ENCODE measurements at regions not wholly inside any gene's neighbourhood (a gene's known extent, or its start where the extent isn't known, plus 50 kb on each side); places are given as distances from the start of the nearest gene placed in this dataset.

DNA sequence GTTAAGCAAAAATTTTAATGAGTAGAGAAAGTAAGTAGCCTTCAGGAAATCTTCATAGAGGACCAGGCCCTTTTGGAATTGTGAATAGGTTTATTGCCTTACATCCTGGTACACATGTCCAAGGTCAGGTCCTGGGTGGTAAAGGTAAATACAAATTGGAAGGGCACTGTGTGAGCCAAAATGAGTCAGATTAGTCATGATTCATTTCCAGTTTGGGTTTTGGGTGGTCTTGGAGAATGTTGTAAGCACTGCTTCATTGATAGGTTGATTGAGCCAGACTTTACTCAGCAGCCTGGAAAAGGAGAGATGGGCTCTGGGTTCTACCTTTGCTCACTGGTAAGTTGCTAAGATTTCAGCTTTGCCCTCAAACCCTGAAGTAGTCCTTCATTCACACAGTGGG is 82.5 kb upstream of the ZNF169 start:
- no peak for ATAC-seq

DNA sequence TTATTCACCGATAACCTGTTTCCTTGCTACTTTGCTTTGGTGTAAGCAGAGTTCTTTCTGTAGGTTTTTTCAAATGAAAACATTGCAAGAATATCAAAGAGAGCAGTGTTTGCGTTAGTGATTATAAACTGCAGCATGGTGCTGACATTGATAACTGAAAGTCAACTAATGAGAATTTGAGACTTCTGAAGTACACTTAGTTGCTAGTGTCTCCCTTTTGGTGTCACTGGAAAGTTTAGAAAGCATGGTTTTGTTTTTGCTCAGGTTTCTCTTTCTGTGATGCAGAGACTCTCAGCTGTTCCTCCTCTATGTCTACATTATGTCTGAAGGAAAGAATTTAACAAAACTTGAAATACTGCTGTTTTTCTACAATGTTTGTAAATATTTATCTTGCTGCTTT is 80.2 kb upstream of the ZNF169 start:
- Histone ChIP-seq H3K36me3 (peaks cover 0 to 53% of the 10 kb centered on the region in 2 donors), H3K27me3 (no peaks in the 10 kb centered on the region), H3K4me1 (peaks cover 24 to 63% of the 10 kb centered on the region in 2 donors), H3K27ac (peak overlapping the region in 1 of 2 donors; percentile 25), H3K9me3 (no peaks in the 10 kb centered on the region), H3K4me3 (no peak overlapping the region)
- DNase-seq (no peak), ATAC-seq (no peak)
- intact Hi-C loops (cut with DNase I) = no loop called here
- TF ChIP-seq, protein P1, sequence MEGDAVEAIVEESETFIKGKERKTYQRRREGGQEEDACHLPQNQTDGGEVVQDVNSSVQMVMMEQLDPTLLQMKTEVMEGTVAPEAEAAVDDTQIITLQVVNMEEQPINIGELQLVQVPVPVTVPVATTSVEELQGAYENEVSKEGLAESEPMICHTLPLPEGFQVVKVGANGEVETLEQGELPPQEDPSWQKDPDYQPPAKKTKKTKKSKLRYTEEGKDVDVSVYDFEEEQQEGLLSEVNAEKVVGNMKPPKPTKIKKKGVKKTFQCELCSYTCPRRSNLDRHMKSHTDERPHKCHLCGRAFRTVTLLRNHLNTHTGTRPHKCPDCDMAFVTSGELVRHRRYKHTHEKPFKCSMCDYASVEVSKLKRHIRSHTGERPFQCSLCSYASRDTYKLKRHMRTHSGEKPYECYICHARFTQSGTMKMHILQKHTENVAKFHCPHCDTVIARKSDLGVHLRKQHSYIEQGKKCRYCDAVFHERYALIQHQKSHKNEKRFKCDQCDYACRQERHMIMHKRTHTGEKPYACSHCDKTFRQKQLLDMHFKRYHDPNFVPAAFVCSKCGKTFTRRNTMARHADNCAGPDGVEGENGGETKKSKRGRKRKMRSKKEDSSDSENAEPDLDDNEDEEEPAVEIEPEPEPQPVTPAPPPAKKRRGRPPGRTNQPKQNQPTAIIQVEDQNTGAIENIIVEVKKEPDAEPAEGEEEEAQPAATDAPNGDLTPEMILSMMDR (IDR thresholded peaks at IDR 0.05) = no peak

More for the DNA sequence above, 82.5 kb upstream of the ZNF169 start:
- Histone ChIP-seq H3K4me3 (no peak overlapping the region), H3K27me3 (no peaks in the 10 kb centered on the region), H3K27ac (no peak overlapping the region), H3K36me3 (peaks cover 0 to 63% of the 10 kb centered on the region in 2 donors), H3K9me3 (no peaks in the 10 kb centered on the region), H3K4me1 (peaks cover 31 to 81% of the 10 kb centered on the region in 2 donors)
- DNase-seq = no peak
- intact Hi-C loops (cut with DNase I) = no loop called here
- TF ChIP-seq, protein P1 (IDR thresholded peaks at IDR 0.05) = no peak

DNA sequence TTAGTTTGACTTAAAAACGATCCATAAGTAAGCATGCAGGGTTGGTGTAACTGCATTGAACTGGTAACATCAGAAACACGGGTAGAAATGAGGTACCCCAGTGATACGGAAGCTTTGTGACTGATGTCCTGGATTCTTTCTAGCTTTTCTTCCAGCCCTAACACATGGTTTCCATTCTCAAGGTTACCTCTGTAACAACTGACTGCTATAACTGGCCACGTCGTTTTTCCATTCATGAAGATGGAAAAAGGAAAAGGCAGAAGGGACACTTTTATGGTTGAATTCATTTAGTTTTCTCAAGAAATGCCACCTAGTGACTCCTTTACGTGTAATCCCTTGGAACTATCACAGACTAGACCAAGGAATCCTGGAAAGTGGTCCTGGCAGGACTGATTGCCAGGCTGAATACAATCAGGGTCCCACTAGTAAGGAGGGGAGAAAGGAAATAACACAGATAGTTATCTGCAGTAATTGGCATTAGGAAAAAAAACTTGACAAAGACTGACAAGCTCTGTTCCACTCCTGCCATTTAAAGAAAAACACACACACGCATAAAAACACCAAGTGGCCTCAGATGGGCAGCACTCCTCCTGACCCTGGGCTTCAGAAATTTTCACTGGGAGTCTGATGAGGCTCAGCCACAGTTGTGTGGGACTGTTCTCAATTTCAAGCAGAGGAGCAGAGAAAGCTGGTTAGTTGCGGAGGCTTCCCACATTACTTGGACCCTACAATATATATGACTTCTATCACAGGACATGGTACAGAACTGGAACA is 77.5 kb upstream of the ZNF169 start:
- no peaks in the 10 kb centered on the region for H3K9me3 ChIP-seq
- peaks cover 0 to 37% of the 10 kb centered on the region in 2 donors for H3K36me3 ChIP-seq
- H3K4me1 ChIP-seq = peaks cover 5 to 38% of the 10 kb centered on the region in 2 donors
- H3K27ac ChIP-seq = peak overlapping the region in 1 of 2 donors; percentile 23
- TF ChIP-seq, protein P1 (IDR thresholded peaks at IDR 0.05) = no peak
- no peak overlapping the region for H3K4me3 ChIP-seq
- DNase-seq (no peak), ATAC-seq (no peak)
- H3K27me3 ChIP-seq = no peaks in the 10 kb centered on the region
- intact Hi-C loops (cut with DNase I) = no loop called here

DNA sequence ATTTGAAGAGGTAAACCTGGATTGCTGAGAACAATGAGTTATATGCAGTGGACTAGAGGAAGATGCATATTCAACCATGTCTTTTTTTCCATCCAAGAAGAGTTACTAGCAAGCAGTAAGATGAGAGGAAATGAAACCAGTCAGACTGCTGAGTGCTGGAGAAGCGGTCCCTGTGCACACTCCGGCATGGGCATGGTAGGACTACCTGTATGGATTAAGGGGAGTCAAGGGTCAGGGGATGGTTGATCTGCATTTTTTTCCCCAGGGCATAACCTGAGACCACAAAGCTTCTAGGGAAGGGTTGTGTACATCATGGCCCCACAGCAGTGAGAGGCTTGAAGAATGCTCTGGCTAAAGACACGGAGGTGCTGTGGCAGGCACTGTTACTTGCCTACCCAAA is 76.6 kb upstream of the ZNF169 start:
- no peaks in the 10 kb centered on the region for H3K27me3 ChIP-seq
- H3K27ac ChIP-seq = no peak overlapping the region
- H3K36me3 ChIP-seq = peaks cover 0 to 32% of the 10 kb centered on the region in 2 donors
- no peaks in the 10 kb centered on the region for H3K9me3 ChIP-seq
- H3K4me1 ChIP-seq = peaks cover 0 to 31% of the 10 kb centered on the region in 2 donors
- H3K4me3 ChIP-seq = no peak overlapping the region
- ATAC-seq (no peak), DNase-seq (no peak)
- intact Hi-C loops (cut with DNase I) = no loop called here
- TF ChIP-seq, protein P1 (IDR thresholded peaks at IDR 0.05) = no peak

DNA sequence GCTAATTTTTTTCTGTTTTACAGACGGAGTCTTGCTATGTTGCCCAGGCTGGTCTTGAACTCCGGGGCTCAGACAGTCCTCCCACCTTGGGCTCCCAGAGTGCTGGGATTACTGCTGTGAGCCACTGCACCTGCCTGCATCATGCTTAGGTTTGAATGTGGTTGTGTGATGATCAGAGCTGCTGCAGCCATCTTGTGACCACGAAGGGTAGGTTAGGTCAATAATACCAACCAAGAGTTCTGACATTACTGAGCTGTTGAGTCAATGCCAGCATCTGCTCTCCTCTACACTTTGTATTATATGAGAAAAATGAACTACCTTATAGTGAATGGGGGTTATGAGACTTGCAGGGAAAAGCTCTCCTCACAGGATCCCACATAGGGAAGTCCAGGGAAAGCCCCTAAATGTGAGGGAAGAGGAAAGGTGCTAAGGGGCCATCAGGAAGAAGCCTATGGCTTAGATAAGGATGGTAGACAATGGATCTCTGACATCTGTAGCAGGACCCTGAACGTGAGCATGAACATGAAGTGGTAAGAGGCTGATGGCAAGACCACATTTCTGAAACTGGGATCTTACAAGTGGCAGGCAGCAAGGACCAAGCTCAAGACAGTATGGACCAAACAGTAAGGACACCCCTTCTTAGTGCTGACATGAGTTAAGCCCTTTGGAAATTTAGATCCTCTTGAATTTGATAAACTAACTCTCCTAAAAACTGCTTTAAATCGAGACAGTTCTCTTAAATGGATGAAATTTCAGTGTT is 75.7 kb upstream of the ZNF169 start:
- peaks cover 0 to 8% of the 10 kb centered on the region in 2 donors for H3K9me3 ChIP-seq
- no peak overlapping the region for H3K27ac ChIP-seq
- intact Hi-C loops (cut with DNase I) = no loop called here
- peaks cover 0 to 25% of the 10 kb centered on the region in 2 donors for H3K36me3 ChIP-seq
- peaks cover 0 to 26% of the 10 kb centered on the region in 2 donors for H3K4me1 ChIP-seq
- no peak overlapping the region for H3K4me3 ChIP-seq
- no peaks in the 10 kb centered on the region for H3K27me3 ChIP-seq
- ATAC-seq (no peak), DNase-seq (no peak)
- TF ChIP-seq, protein P1 (IDR thresholded peaks at IDR 0.05) = no peak
